ENCODE measurements at regions not wholly inside any gene's neighbourhood (a gene's known extent, or its start where the extent isn't known, plus 50 kb on each side); places are given as distances from the start of the nearest gene placed in this dataset.
"Not testable (repeated sequence)": the region's sequence is repeated elsewhere in the genome, so short reads cannot be mapped to it uniquely, and the experiment has no call there.

- no peak overlapping the region for H3K4me3 ChIP-seq (ENCODE audit: low read depth, low read length)
- TF ChIP-seq CTCF (conservative IDR thresholded peaks at IDR 0.05; ENCODE audit: low read depth, low read length) = no peak
- DNase-seq (ENCODE audit: low read depth) = no peak
Observed at GRCh38 chr4:177494791-177495190, 52.6 kb upstream of the AGA start.

GRCh38 chr4:177495626-177496025, 53.4 kb upstream of the AGA start:
- not testable (repeated sequence) for DNase-seq (ENCODE audit: low read depth)

GRCh38 chr4:177499537-177499936, 57.3 kb upstream of the AGA start:
- TF ChIP-seq CTCF (conservative IDR thresholded peaks at IDR 0.05; ENCODE audit: low read depth, low read length) = no peak
- DNase-seq (ENCODE audit: low read depth) = no peak
- no peak overlapping the region for H3K4me3 ChIP-seq (ENCODE audit: low read depth, low read length)

More at GRCh38 chr4:177495626-177496025, 53.4 kb upstream of the AGA start:
- not testable (repeated sequence) for H3K4me3 ChIP-seq (ENCODE audit: low read depth, low read length)

- peak; percentile 13 for TF ChIP-seq CTCF (conservative IDR thresholded peaks at IDR 0.05; ENCODE audit: low read depth, low read length)
- H3K4me3 ChIP-seq (ENCODE audit: low read depth, low read length) = no peak overlapping the region
- DNase-seq (ENCODE audit: low read depth) = no peak
Observed at GRCh38 chr4:177505171-177505615, 63.0 kb upstream of the AGA start.

- no peak overlapping the region for H3K4me3 ChIP-seq (ENCODE audit: low read depth, low read length)
- DNase-seq (ENCODE audit: low read depth) = no peak
- no peak for TF ChIP-seq CTCF (conservative IDR thresholded peaks at IDR 0.05; ENCODE audit: low read depth, low read length)
Observed at GRCh38 chr4:177508662-177509061, 66.4 kb upstream of the AGA start.

GRCh38 chr4:177509226-177509745, 67.0 kb upstream of the AGA start:
- TF ChIP-seq CTCF (conservative IDR thresholded peaks at IDR 0.05; ENCODE audit: low read depth, low read length) = no peak
- no peak for DNase-seq (ENCODE audit: low read depth)
- H3K4me3 ChIP-seq (ENCODE audit: low read depth, low read length) = no peak overlapping the region

- TF ChIP-seq CTCF (conservative IDR thresholded peaks at IDR 0.05; ENCODE audit: low read depth, low read length) = no peak
- no peak for DNase-seq (ENCODE audit: low read depth)
- no peak overlapping the region for H3K4me3 ChIP-seq (ENCODE audit: low read depth, low read length)
Observed at GRCh38 chr4:177511611-177512010, 69.4 kb upstream of the AGA start.

Data from epithelial cell of proximal tubule (primary cell).